ENCODE measurements at regions not wholly inside any gene's neighbourhood (a gene's known extent, or its start where the extent isn't known, plus 50 kb on each side); places are given as distances from the start of the nearest gene placed in this dataset.

DNA sequence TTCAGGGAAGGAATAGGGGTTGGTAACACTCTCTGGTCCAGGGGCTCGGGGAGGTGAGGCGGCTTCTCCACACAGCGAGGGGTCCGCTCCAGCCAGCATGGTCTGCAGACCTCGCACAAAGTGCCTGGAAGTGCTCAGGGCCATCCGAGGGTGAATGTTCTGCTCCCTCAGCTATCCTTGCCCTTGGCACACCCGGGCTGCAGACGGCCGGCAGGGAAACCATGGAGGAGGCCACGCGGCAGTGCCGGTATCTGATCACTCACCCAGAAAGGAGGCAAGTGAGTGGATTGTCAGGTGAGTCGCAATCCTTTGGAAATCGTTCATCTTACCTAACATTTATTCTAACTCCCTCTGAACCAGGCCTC lies 62.0 kb downstream of the DLL1 start:
- CTCF ChIA-PET: no interaction called here
- no peak for DNase-seq (ENCODE audit: low spot score)
- POLR2A ChIA-PET (ENCODE audit: low non-redundant PET): no interaction called here
- TF ChIP-seq, protein P1, sequence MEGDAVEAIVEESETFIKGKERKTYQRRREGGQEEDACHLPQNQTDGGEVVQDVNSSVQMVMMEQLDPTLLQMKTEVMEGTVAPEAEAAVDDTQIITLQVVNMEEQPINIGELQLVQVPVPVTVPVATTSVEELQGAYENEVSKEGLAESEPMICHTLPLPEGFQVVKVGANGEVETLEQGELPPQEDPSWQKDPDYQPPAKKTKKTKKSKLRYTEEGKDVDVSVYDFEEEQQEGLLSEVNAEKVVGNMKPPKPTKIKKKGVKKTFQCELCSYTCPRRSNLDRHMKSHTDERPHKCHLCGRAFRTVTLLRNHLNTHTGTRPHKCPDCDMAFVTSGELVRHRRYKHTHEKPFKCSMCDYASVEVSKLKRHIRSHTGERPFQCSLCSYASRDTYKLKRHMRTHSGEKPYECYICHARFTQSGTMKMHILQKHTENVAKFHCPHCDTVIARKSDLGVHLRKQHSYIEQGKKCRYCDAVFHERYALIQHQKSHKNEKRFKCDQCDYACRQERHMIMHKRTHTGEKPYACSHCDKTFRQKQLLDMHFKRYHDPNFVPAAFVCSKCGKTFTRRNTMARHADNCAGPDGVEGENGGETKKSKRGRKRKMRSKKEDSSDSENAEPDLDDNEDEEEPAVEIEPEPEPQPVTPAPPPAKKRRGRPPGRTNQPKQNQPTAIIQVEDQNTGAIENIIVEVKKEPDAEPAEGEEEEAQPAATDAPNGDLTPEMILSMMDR (conservative IDR thresholded peaks at IDR 0.05; ENCODE audit: low read depth): no peak
- H3K27ac ChIP-seq: peak overlapping the region; percentile 100

DNA sequence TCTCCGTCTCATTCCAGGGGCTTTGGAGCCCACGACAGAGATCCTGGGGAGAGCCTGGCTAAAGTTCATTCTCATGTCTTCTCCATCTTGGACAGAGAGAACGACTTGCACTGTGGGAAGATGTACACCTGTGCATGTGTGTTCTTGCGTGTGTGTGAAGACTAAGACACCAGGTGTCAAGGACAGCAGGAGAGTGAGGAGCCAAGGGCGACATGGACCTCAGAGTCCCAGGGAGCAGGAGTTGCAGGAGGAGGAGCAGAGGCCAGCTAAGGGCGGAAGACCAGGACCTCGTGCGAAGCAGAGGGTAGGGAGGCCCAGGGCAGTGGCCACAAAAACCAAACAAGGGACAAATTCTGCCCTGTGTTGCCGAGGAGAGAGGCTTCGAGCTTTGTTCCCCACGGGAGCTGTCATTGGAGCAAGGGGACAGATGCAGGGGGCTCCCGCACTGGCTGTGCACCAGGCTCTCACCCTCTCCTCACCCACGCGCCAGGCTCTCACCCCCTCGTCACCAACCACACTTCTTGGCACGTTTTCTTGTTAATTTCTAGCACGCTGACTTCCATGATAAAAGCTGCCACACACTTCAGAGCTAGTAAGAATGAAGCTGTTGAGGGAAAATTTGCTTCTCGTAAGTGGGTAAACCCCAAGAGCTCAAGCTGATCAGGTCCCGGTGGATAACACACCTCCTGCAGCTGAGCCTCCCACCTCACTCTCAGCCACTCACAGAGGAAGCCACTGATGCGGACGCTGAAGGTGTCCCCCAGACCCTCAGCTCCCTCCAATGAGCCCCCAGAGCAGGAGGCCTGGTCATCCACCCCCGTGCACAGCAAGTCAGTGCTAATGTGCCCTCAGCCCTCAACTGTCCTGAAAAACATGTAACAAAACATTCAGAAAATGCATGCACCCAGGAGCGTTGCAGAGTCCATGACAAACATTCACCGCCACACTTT lies 62.6 kb downstream of the DLL1 start:
- H3K27ac ChIP-seq: peak overlapping the region; percentile 100
- CTCF ChIA-PET: interaction anchor here (0.7 to 1.2 kb wide), 2 partner anchors 65 to 396 kb away, joined by 4 to 5 read pairs; no protein-coding TSS in a partner anchor
- no peak for DNase-seq (ENCODE audit: low spot score)
- TF ChIP-seq, protein P1 (conservative IDR thresholded peaks at IDR 0.05; ENCODE audit: low read depth): no peak
- POLR2A ChIA-PET (ENCODE audit: low non-redundant PET): no interaction called here

DNA sequence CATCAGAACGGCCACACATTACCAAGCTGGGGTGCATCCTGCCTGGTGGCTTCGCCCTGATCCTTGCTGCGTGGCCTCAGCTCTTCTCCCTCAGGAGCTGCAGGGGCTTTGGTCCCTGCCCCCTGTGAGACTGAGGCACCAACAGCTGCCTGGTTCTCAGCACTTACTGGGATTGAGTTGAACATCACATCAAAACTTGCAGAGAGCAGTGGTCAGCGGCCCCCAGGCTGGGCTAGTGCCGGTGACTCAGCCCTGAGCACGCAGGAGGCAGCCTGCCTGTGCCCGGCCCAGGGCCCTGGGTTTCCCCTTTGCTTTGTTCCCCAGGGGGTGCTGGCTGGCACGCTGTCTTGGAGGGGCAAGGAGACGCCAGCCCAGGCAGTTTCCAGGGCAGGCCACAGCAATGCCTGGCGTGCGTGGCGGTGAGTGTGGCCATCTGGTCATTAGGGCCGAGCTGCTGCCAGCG lies 63.3 kb downstream of the DLL1 start:
- peak overlapping the region; percentile 100 for H3K27ac ChIP-seq
- DNase-seq (ENCODE audit: low spot score): peak; percentile 29
- CTCF ChIA-PET: interaction anchor here (0.7 to 1.2 kb wide), 2 partner anchors 66 to 396 kb away, joined by 4 to 5 read pairs; no protein-coding TSS in a partner anchor

DNA sequence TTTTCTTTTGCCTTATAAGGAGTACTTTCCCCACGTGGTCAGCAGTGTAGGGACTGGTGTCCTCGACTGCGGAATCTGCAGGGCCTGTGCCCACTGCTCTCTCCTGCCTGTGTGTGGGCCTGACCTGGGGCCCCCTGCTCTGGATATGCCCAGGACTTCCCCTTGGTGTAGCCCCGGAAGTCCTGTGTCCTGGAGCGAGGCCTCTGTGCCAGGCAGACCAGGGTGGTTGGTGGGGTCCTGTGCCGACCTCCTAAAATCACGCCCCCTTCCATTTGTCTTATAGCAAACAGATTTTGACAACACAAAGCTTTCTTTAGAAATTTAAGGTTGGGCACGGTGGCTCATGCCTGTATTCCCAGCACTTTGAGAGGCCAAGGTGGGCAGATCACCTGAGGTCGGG lies 64.2 kb downstream of the DLL1 start:
- TF ChIP-seq, protein P1 (conservative IDR thresholded peaks at IDR 0.05; ENCODE audit: low read depth): no peak
- H3K27ac ChIP-seq: peak overlapping the region; percentile 100
- ChIA-PET CTCF (interaction anchor here (0.8 kb wide), 1 partner anchor 1321 kb away, joined by 3 read pairs; no protein-coding TSS in a partner anchor), POLR2A (ENCODE audit: low non-redundant PET) (no interaction called here)
- no peak for DNase-seq (ENCODE audit: low spot score)

More for the DNA sequence above, 63.3 kb downstream of the DLL1 start:
- TF ChIP-seq, protein P1 (conservative IDR thresholded peaks at IDR 0.05; ENCODE audit: low read depth): no peak
- POLR2A ChIA-PET (ENCODE audit: low non-redundant PET): no interaction called here

DNA sequence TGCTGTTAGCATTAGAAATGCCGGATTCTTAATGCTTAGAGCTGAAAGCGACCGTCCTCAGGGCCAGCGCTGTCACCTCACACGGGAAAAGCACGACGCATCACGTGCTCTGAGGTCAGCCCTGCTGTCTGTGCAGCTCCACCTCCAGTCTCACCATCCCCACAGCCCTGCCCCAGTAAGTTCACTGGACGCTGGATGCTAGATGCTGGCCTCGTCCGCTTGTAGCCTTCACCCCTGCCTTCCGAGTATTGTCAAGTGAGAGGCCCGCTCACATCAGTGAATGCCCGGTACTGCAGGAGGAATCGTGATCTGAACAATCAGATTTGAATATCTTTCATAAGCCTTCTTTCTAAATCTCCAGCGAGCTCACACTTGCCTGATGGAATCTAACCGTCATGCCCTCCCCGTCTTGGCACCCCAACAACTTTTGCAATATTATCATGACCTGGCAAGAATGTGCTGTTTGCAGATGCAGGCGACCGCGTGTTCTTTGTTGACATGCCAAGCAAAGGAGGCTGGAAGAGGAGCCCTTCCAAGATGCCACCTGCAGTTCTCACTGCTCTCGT lies 64.9 kb downstream of the DLL1 start:
- CTCF ChIA-PET: interaction anchor here (0.6 to 0.7 kb wide), 2 partner anchors 17 to 137 kb away, joined by 3 to 11 read pairs; no protein-coding TSS in a partner anchor
- TF ChIP-seq, protein P1 (conservative IDR thresholded peaks at IDR 0.05; ENCODE audit: low read depth): no peak
- peak overlapping the region; percentile 100 for H3K27ac ChIP-seq
- peak; percentile 81 for DNase-seq (ENCODE audit: low spot score)
- POLR2A ChIA-PET (ENCODE audit: low non-redundant PET): no interaction called here

All from RWPE1 (cell line).